PC-3 (cell line): ENCODE measurements at regions not wholly inside any gene's neighbourhood (a gene's known extent, or its start where the extent isn't known, plus 50 kb on each side); places are given as distances from the start of the nearest gene placed in this dataset.

Experiments used
- ATAC-seq: fragments of 200-7000 bp; cut with Tn5 transposase; 2 replicates; pipeline ENCODE4 v1.9.1; 2020; ENCODE audit warnings: mild to moderate bottlenecking, moderate library complexity
- BruUV-seq: library from RNA; stranded (reverse); fragments of 400-500 nt; replicated peaks from 2 replicates; lab custom pipeline; 2021; lab: Mats Ljungman, UMichigan
- CTCF ChIA-PET: fragments of 300-600 bp; sonication (Branson Sonifier 250); formaldehyde crosslinking; loops from one replicate; lab custom pipeline; 2022; ENCODE audit warnings: antibody characterized with exemption; lab: Charles Lee
- POLR2A ChIA-PET: fragments of 300-600 bp; sonication (Branson Sonifier 250); formaldehyde crosslinking; loops from one replicate; lab custom pipeline; 2022; ENCODE audit warnings: antibody characterized with exemption; ENCODE audit not compliant: unreplicated experiment; lab: Charles Lee
- DNase-seq: peaks from one replicate; pipeline ENCODE4 v3.0.0-alpha.2; 2015
- H2AFZ ChIP-seq: fragments of 300-600 bp; sonication (generic); 2 replicates; pipeline ENCODE4 v1.6.0; 2016; ENCODE audit warnings: antibody characterized with exemption, low read length
- H3F3A ChIP-seq: fragments of 300-600 bp; sonication (generic); one replicate; pipeline ENCODE4 v1.6.0; 2017; ENCODE audit warnings: antibody characterized with exemption, low read length, control low read depth, mild to moderate bottlenecking; ENCODE audit not compliant: unreplicated experiment
- H3K27ac ChIP-seq: fragments of 300-600 bp; sonication (generic); 2 replicates; pipeline ENCODE4 v1.5.1; 2016; ENCODE audit warnings: mild to moderate bottlenecking, low read length
- H3K27me3 ChIP-seq: fragments of 300-600 bp; sonication (generic); 2 replicates; pipeline ENCODE4 v1.6.1; 2016; ENCODE audit warnings: low read length, mixed read lengths
- H3K36me3 ChIP-seq: fragments of 300-600 bp; sonication (generic); 2 replicates; pipeline ENCODE4 v1.6.1; 2016; ENCODE audit warnings: low read depth, mixed run types, low read length, mixed read lengths
- H3K4me1 ChIP-seq: fragments of 300-600 bp; sonication (generic); 2 replicates; pipeline ENCODE4 v1.5.1; 2016; ENCODE audit warnings: low read length; ENCODE audit not compliant: insufficient read depth
- H3K4me2 ChIP-seq: fragments of 300-600 bp; sonication (generic); 2 replicates; pipeline ENCODE4 v1.6.0; 2016; ENCODE audit warnings: low read length
- H3K4me3 ChIP-seq: fragments of 300-600 bp; sonication (generic); 2 replicates; pipeline ENCODE4 v1.5.1; 2016; ENCODE audit warnings: mild to moderate bottlenecking, low read length, mixed read lengths
- H3K79me2 ChIP-seq: fragments of 300-600 bp; sonication (generic); 2 replicates; pipeline ENCODE4 v1.6.1; 2017; ENCODE audit warnings: low read length, mixed read lengths
- H3K9ac ChIP-seq: fragments of 300-600 bp; sonication (generic); 2 replicates; pipeline ENCODE4 v1.6.0; 2016; ENCODE audit warnings: mild to moderate bottlenecking, low read length
- H3K9me2 ChIP-seq: fragments of 300-600 bp; sonication (generic); replicated peaks from 2 replicates; pipeline ENCODE4 v1.6.1; 2016; ENCODE audit warnings: mixed run types, low read length, mixed read lengths
- H3K9me3 ChIP-seq: fragments of 300-600 bp; sonication (generic); 2 replicates; pipeline ENCODE4 v1.6.1; 2016; ENCODE audit warnings: low read length, mixed read lengths
- H4K20me1 ChIP-seq: fragments of 300-600 bp; sonication (generic); 2 replicates; pipeline ENCODE4 v1.6.1; 2016; ENCODE audit warnings: low read length, mixed read lengths
- EZH2 ChIP-seq: fragments of 300-600 bp; sonication (generic); IDR thresholded peaks from one replicate; pipeline ENCODE4 v1.6.1; 2017; ENCODE audit warnings: antibody characterized with exemption, mild to moderate bottlenecking, low read length; ENCODE audit not compliant: unreplicated experiment
- EZH2phosphoT487 ChIP-seq: fragments of 300-600 bp; sonication (generic); IDR thresholded peaks from 2 replicates; pipeline ENCODE4 v1.6.1; 2018; ENCODE audit warnings: mild to moderate bottlenecking, antibody characterized with exemption, low read length, borderline replicate concordance
- intact Hi-C: fragments of 100-400 bp; cut with micrococcal nuclease; formaldehyde crosslinking; loops from 2 replicates; pipeline ENCODE4 v1.9.0; 2023
- TF ChIP-seq, protein P1 (sequence below): fragments of 300-600 bp; sonication (generic); conservative IDR thresholded peaks from 2 replicates; pipeline ENCODE4 v1.5.1; 2017; ENCODE audit warnings: antibody characterized with exemption, low read depth, mild to moderate bottlenecking, low read length

DNA sequence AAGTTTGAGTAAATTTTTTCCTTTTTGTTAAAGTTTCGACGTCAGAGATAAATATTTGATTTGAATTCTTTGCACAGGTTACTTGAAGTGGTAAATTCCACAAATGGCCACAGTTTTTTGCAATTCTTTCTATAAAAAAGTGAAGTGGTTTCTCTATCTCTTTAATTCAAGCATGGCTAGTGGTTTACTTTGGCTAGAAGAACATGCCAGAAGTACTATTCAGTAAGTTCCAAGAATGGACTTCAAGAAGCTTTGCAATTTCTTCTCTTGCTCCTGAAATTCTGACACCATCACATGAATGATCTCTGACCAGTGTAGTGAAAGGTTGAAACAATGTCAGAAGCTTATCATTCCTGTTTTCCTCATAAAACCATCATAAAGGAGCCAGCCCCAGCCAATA, 55.7 kb upstream of the RNPC3 start:
- H3F3A ChIP-seq: no peaks in the 10 kb centered on the region
- ATAC-seq (no peak), DNase-seq (no peak)
- ChIA-PET CTCF (no interaction called here), POLR2A (no interaction called here)
- TF ChIP-seq EZH2: no peak
- TF ChIP-seq, protein P1, sequence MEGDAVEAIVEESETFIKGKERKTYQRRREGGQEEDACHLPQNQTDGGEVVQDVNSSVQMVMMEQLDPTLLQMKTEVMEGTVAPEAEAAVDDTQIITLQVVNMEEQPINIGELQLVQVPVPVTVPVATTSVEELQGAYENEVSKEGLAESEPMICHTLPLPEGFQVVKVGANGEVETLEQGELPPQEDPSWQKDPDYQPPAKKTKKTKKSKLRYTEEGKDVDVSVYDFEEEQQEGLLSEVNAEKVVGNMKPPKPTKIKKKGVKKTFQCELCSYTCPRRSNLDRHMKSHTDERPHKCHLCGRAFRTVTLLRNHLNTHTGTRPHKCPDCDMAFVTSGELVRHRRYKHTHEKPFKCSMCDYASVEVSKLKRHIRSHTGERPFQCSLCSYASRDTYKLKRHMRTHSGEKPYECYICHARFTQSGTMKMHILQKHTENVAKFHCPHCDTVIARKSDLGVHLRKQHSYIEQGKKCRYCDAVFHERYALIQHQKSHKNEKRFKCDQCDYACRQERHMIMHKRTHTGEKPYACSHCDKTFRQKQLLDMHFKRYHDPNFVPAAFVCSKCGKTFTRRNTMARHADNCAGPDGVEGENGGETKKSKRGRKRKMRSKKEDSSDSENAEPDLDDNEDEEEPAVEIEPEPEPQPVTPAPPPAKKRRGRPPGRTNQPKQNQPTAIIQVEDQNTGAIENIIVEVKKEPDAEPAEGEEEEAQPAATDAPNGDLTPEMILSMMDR: no peak
- no peaks in the 10 kb centered on the region for H3K9me3 ChIP-seq
- no peak overlapping the region for H2AFZ ChIP-seq
- no peaks in the 10 kb centered on the region for H3K79me2 ChIP-seq
- no peaks in the 10 kb centered on the region for H3K4me1 ChIP-seq
- BruUV-seq: no TSS peak
- no peaks in the 10 kb centered on the region for H4K20me1 ChIP-seq
- no peak overlapping the region for H3K27ac ChIP-seq
- H3K9ac ChIP-seq: no peak overlapping the region
- intact Hi-C loops: loop anchor here (5.0 kb wide), 1 partner anchor 1702 kb away; no protein-coding TSS in a partner anchor
- H3K4me3 ChIP-seq: no peak overlapping the region
- H3K9me2 ChIP-seq: no peaks in the 10 kb centered on the region
- H3K27me3 ChIP-seq: peaks cover 43% of the 10 kb centered on the region
- no peak overlapping the region for H3K4me2 ChIP-seq
- no peaks in the 10 kb centered on the region for H3K36me3 ChIP-seq

DNA sequence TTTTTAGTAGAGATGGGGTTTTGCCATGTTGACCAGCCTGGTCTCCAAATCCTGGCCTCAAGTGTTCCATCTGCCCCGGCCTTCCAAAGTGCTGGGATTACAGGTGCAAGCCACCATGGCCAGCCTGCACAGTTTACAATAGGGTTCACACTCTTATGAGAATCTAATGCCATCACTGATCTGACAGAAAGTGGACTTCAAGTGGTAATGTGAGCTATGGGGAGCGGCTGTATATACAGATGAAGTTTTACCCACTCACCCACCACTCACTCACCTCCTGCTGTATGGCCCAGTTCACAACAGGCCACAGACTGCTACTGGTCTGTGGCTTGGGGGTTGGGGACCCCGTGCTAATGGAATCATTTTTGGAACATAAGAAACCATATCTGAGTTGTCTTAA, 58.4 kb upstream of the RNPC3 start:
- ChIA-PET CTCF (no interaction called here), POLR2A (no interaction called here)
- Histone ChIP-seq H3K9me3 (no peaks in the 10 kb centered on the region), H3F3A (no peaks in the 10 kb centered on the region), H3K36me3 (no peaks in the 10 kb centered on the region), H3K4me2 (no peak overlapping the region), H3K27ac (no peak overlapping the region), H4K20me1 (no peaks in the 10 kb centered on the region), H3K9ac (no peak overlapping the region), H3K79me2 (no peaks in the 10 kb centered on the region), H3K27me3 (peaks cover 30% of the 10 kb centered on the region), H3K4me1 (no peaks in the 10 kb centered on the region), H2AFZ (no peak overlapping the region), H3K9me2 (no peaks in the 10 kb centered on the region), H3K4me3 (no peak overlapping the region)
- intact Hi-C loops: loop anchor here (5.0 kb wide), 1 partner anchor 1700 kb away; no protein-coding TSS in a partner anchor
- DNase-seq (no peak), ATAC-seq (no peak)
- TF ChIP-seq, protein P1: no peak
- no TSS peak for BruUV-seq

DNA sequence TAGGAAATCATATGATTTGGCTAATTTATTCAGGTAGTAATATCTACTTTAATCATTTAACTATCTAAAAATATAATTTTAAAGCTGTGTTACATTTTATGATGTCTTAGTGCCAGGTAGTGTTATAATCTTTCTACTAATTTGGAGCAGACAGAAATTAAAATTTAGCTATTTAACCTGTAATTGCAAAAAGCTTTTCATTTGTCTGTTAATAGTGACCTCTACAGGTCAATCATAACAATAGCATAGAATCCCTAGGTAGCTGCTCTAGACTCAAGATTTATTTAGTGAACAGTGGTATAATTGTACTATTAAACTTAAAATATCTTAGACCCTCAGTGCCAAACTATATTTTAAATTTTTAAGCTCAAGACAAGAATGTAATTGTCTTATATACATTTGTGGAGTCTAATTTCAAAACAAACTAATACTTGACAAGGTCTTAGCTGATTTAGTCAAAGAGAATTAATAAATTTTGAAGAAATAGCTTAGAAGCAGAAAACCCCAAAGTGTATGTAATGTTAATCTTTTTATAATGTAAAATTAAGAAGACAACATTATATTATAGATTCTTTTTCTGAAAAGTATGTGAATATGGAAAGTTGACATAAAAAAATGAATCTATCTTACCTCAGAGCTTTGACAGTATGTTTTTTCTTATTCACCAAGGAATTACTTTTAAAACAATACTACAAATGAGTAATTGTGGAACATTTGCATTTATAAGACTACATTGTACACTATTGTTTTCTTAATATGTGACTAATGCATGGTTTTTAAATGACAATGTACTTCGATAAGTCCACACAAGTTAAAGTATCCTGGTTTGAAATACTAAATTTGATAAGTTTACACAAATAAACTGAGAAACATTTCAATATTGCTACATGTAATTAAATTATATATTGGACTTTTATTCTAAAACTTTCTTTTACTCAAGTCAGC, 64.1 kb upstream of the RNPC3 start:
- Histone ChIP-seq H3K9me2 (no peaks in the 10 kb centered on the region), H3K4me1 (no peaks in the 10 kb centered on the region), H3K4me2 (no peak overlapping the region), H3K27ac (no peak overlapping the region), H3K79me2 (no peaks in the 10 kb centered on the region), H3K9ac (no peak overlapping the region), H4K20me1 (no peaks in the 10 kb centered on the region), H3K9me3 (no peaks in the 10 kb centered on the region), H2AFZ (no peak overlapping the region), H3K4me3 (no peak overlapping the region), H3F3A (no peaks in the 10 kb centered on the region), H3K27me3 (peaks cover 31% of the 10 kb centered on the region), H3K36me3 (no peaks in the 10 kb centered on the region; the same call in 1 of the 2 replicates)
- peak; percentile 41 for DNase-seq
- POLR2A ChIA-PET: no interaction called here
- TF ChIP-seq, protein P1: peak; percentile 72
- no peak for TF ChIP-seq EZH2phosphoT487
- CTCF ChIA-PET: interaction anchor here (0.6 to 1.5 kb wide), 2 partner anchors 354 to 355 kb away, joined by 4 to 21 read pairs; no protein-coding TSS in a partner anchor
- no TSS peak for BruUV-seq
- intact Hi-C loops: loop anchor here (1.0 kb wide), 1 partner anchor 355 kb away; no protein-coding TSS in a partner anchor
- ATAC-seq: peak; percentile 43; the same call in 1 of the 2 replicates
